Right ventricle myocardium inferior (tissue), 1 donor: ENCODE measurements at regions not wholly inside any gene's neighbourhood (a gene's known extent, or its start where the extent isn't known, plus 50 kb on each side); places are given as distances from the start of the nearest gene placed in this dataset.
"Not testable (repeated sequence)": the region's sequence is repeated elsewhere in the genome, so short reads cannot be mapped to it uniquely, and the experiment has no call there.

Experiments
- ATAC-seq: fragments of 200-7000 bp; cut with Tn5 transposase; one replicate; pipeline ENCODE4 v1.9.1; 2020; ENCODE audit warnings: mild to moderate bottlenecking, moderate library complexity
- DNase-seq: peaks from one replicate; pipeline ENCODE4 v3.0.0; 2021; ENCODE audit errors: missing footprints
- intact Hi-C: fragments of 100-400 bp; cut with DNase I; formaldehyde crosslinking; loops from one replicate; pipeline ENCODE4 v1.11.0; 2022
- donor health status: DM: no; HTN: yes; CAD: no; lungs with severe emphysema.

DNA sequence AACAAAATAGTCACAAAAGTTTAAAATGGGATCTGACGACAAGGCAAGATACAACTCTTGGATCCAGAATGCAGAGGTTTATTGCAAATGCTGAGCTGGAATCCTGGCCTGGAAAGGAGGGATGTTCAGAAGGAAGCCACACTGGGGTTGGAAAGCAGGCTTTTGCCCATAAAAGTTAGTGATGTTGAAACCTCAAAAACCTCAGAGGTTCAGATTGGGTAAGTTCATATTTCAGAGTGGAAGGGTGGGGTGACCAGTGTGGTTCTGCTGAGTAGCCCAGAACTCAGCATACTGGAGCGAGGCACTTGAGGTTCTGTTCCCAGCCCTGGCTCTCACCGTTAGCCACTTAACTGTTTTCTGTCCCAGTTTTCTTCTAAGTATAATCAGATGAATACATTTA, 114.0 kb upstream of the OSTN start:
- intact Hi-C loops = no loop called here
- ATAC-seq = no peak

GRCh38 chr3:191078913-191079312, 120.1 kb upstream of the OSTN start:
- DNase-seq, ATAC-seq, intact Hi-C loops: not testable (repeated sequence)

More for the DNA sequence above, 114.0 kb upstream of the OSTN start:
- no peak for DNase-seq

- ATAC-seq (no peak), DNase-seq (no peak)
- intact Hi-C loops = no loop called here
Measured at GRCh38 chr3:191076903-191077552, 122.0 kb upstream of the OSTN start.

GRCh38 chr3:191074511-191074910, 124.5 kb upstream of the OSTN start:
- ATAC-seq (no peak), DNase-seq (no peak)
- intact Hi-C loops = no loop called here

- intact Hi-C loops = no loop called here
- no peak for ATAC-seq
- no peak for DNase-seq
Measured at GRCh38 chr3:191070762-191071403, 128.2 kb upstream of the OSTN start.

DNA sequence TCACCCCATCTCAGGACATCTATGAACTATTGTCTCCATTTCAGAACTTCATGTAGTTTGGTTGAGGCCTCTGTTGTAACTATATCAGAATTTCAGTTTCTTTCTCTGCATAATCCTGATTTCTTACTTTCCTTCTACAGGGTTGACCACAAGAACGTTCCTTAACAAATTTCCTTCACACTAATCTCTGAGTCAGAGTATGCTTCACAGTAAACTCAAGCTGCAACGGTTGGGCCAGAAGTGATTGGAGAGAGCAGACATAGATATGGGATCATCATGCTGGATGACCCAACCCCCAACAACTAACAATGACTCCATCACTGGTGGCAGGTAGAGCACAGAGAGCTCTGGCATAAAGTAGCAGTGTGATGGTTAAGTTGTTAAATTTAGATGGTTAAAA, 128.8 kb upstream of the OSTN start:
- intact Hi-C loops = no loop called here
- ATAC-seq (no peak), DNase-seq (no peak)

GRCh38 chr3:191068946-191069813, 129.9 kb upstream of the OSTN start:
- intact Hi-C loops = no loop called here
- ATAC-seq (no peak), DNase-seq (no peak)

DNA sequence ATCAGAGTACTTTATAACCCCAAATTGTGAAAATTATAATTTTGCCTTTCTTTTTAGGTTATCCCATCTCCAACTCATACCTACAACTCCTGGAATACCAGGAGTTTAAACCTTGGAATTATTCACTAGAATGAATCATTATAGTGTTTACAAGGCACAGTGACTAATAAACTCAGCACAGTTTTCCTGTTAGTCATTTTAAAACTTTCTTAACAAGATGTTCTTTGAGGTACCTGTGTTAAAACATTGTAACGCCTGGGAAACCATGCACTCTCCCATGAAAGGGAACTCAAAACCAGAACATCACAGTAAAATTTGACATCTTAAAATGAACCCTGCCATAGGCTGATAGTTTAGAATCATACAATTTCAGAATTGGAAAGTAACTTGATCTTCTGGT, 132.4 kb upstream of the OSTN start:
- no peak for DNase-seq
- intact Hi-C loops = no loop called here
- no peak for ATAC-seq

DNA sequence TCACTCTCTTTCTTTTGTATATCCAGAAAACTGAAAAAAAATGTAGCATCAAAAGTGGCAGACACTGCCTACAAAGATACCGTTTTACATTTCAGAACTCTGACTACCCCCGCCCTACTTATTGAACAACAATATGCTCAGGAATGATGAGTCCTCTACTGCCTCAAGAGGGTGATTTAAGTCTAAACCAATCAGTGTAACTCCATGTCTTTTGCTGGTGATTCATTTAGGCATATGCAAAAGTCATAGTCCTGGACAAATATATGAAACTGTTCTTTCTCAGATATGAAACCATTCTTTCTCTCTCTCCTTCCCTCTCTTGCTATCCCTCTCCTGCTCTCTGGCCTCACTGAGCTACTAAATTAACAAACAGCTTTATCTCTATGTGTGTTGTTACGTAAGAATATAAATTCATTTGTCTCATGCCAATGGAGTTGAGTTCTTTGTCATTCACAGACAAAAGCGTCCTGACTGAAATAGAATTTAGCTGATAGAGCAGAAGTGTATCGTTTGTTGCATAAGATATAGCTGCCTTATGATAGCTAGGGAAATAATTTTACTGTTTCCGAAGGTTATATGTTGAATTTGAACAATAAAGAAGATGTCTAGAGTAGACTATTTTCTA, 133.7 kb upstream of the OSTN start:
- intact Hi-C loops = no loop called here
- ATAC-seq = peak; percentile 71

DNA sequence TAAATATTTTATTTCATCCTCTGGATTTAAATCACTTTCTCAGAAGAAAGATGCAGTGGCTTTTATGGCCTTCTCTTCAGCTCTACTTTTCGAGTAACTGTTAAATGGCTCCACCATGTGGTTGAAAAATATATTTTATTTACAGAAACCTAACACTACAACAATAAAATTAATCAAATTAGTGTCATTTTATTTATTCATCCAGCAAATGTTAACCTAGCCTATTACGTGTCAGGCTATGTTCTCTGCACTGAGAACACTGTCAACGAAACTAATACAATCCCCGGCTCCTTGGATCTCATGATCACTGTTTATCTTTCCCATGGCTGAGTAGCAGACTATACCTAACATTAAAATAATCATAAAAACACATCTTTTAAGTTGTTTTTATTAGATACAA, 148.0 kb upstream of the OSTN start:
- DNase-seq = no peak

More for the DNA sequence above, 133.7 kb upstream of the OSTN start:
- no peak for DNase-seq

DNA sequence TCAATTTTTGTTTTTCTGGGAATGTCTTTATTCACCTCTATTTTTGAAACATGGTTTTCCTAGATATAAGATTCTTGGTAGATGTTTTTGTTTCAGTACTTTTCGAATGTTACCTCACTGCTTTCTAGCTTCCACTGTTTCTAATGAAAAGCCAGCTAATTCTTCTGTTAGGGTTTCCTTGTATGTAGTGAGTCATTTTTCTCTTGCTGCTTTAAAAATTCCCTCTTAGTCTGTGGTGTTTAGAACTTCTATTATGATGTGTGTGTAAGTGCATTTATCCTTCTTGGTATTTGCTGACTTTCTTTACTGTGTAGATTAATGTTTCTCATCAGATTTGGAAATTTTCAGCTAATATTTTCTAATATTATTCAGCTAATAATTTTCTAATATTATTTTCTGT, 151.1 kb upstream of the OSTN start:
- intact Hi-C loops = no loop called here
- no peak for DNase-seq
- no peak for ATAC-seq

More for the DNA sequence above, 148.0 kb upstream of the OSTN start:
- intact Hi-C loops = loop anchor here (1.0 to 2.0 kb wide), 3 partner anchors 167 to 350 kb away; no protein-coding TSS in a partner anchor
- ATAC-seq = no peak

DNA sequence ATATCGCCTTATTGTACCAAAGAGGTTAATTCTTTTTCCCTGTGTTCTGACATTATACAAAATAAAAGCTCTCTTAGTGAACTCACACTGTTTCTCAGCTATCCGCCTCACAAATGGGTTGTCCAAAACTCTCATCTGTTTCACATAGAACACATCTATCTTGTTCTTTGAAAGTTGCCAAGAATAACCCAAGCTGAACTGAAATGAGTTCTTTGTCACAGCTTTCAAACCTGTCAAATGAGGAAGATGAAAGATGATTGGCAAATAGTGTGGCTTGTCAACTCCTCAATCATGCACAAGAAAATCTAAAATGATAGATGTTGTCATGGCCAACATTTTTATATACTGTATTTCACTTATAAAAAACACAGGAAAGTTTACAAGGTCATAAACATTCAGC, 168.1 kb upstream of the OSTN start:
- intact Hi-C loops = no loop called here
- no peak for DNase-seq

DNA sequence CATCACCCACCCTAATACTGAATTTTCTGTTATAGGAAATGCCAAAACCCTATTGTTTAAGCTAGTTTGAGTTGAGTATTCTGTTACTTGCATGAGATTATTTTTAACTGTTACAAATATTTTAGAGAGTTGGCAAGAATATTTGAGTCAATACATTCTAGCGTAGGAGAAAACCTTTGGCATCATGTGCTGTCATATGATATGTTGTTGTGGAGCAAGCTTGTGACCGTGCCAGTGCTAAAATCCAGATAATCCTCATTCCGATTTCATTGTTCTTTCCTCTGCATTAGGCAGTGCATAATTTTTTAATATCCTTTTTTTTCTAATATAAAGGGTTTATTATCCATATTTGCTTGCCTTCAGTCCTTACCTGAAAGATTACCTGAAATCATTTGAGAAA, 168.0 kb upstream of the GMNC start:
- ATAC-seq = no peak

More for the DNA sequence above, 168.1 kb upstream of the OSTN start:
- no peak for ATAC-seq

GRCh38 chr3:191026746-191027145, 164.3 kb upstream of the GMNC start:
- intact Hi-C loops = no loop called here
- ATAC-seq (no peak), DNase-seq (no peak)

More for the DNA sequence above, 168.0 kb upstream of the GMNC start:
- DNase-seq = no peak
- intact Hi-C loops = no loop called here

- intact Hi-C loops = no loop called here
- ATAC-seq (no peak), DNase-seq (no peak)
Measured at GRCh38 chr3:191020730-191021396, 158.4 kb upstream of the GMNC start.

DNA sequence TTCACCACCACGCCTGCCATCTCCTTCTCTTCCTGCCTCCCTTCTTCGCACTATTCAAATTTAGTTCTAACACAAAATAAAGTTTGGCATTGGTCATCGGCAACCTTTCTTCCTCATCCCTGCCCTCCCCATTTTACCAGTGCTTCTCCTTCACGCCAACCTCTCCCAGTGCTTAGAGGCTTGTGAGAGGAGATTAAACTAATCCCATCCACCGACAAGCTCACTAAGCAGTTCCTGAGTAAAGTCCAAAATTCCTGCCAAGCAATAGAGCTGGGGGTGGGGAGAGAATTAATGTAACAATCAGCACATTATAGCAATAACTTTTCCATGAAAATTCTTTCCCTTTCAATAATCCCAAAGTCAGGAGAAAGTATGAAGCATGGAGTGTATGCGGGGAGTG, 157.4 kb upstream of the GMNC start:
- DNase-seq = no peak
- no peak for ATAC-seq
- intact Hi-C loops = no loop called here

DNA sequence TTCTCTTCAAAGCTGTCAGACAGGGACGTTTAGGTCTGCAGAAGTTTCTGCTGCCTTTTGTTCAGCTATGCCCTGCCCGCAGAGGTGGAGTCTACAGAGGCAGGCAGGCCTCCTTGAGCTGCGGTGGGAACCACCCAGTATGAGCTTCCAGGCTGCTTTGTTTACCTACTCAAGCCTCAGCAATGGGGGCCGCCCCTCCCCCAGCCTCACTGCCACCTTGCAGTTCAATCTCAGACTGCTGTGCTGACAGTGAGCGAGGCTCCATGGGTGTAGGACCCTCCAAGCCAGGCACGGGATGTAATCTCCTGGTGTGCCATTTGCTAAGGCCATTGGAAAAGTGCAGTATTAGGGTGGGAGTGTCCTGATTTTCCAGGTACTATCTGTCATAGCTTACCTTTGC, 153.5 kb upstream of the GMNC start:
- ATAC-seq, intact Hi-C loops: not testable (repeated sequence)
- DNase-seq = peak; percentile 51

DNA sequence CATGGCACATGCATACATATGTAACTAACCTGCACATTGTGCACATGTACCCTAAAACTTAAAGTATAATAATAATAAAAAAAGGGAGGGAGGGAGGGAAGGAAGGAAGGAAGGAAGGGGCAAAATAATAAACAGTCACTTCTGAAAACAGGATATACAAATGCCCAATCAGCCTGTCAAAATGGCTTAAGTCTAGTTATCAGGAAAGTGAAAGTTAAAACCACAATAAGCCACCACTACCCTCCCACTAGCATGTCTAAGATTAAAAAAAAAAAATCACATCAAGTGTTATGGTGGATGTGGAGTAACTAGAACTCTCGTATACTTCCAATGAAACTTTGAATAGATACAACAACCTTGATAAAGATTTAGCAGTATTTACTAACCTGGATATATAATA, 145.6 kb upstream of the GMNC start:
- DNase-seq (no peak), ATAC-seq (no peak)
- intact Hi-C loops = no loop called here

- ATAC-seq (peak; percentile 54), DNase-seq (no peak)
- intact Hi-C loops = no loop called here
Measured at GRCh38 chr3:191005790-191006189, 143.3 kb upstream of the GMNC start.
